GM21526 (cell line): ENCODE measurements at regions not wholly inside any gene's neighbourhood (a gene's known extent, or its start where the extent isn't known, plus 50 kb on each side); places are given as distances from the start of the nearest gene placed in this dataset.

Source experiments
- ATAC-seq: cut with Tn5 transposase; IDR thresholded peaks from one replicate; pipeline ENCODE4 v1.9.1; 2021; ENCODE audit warnings: moderate library complexity; ENCODE audit not compliant: unreplicated experiment, low FRiP score

- no peak for ATAC-seq
Measured at GRCh38 chrX:69028761-69029120, 136.5 kb downstream of the PJA1 start.

GRCh38 chrX:69028006-69028760, 137.1 kb downstream of the PJA1 start:
- peak; percentile 95 for ATAC-seq

GRCh38 chrX:69027181-69028005, 137.9 kb downstream of the PJA1 start:
- ATAC-seq: no peak

GRCh38 chrX:69025802-69026301, 139.4 kb downstream of the PJA1 start:
- ATAC-seq: no peak

GRCh38 chrX:69024931-69025330, 140.3 kb downstream of the PJA1 start:
- ATAC-seq: no peak

GRCh38 chrX:69024161-69024736, 141.0 kb downstream of the PJA1 start:
- no peak for ATAC-seq

GRCh38 chrX:69022430-69022829, 142.8 kb downstream of the PJA1 start:
- no peak for ATAC-seq

- ATAC-seq: no peak
Measured at GRCh38 chrX:69021141-69021960, 143.9 kb downstream of the PJA1 start.

- ATAC-seq: no peak
Measured at GRCh38 chrX:69020316-69020715, 144.9 kb downstream of the PJA1 start.

- no peak for ATAC-seq
Measured at GRCh38 chrX:69019073-69019890, 146.0 kb downstream of the PJA1 start.

- ATAC-seq: no peak
Measured at GRCh38 chrX:69018416-69019072, 146.7 kb downstream of the PJA1 start.

GRCh38 chrX:69016293-69016941, 148.8 kb downstream of the PJA1 start:
- no peak for ATAC-seq

- no peak for ATAC-seq
Measured at GRCh38 chrX:69015564-69016292, 149.5 kb downstream of the PJA1 start.

GRCh38 chrX:69015156-69015555, 150.1 kb downstream of the PJA1 start:
- no peak for ATAC-seq

GRCh38 chrX:69014200-69014599, 151.1 kb downstream of the PJA1 start:
- ATAC-seq: no peak

- no peak for ATAC-seq
Measured at GRCh38 chrX:69010339-69010738, 154.9 kb downstream of the PJA1 start.

GRCh38 chrX:69000877-69001276, 164.4 kb downstream of the PJA1 start:
- no peak for ATAC-seq

GRCh38 chrX:68999931-69000330, 165.3 kb downstream of the PJA1 start:
- ATAC-seq: no peak
